ENCODE measurements at regions not wholly inside any gene's neighbourhood (a gene's known extent, or its start where the extent isn't known, plus 50 kb on each side); places are given as distances from the start of the nearest gene placed in this dataset.

DNA sequence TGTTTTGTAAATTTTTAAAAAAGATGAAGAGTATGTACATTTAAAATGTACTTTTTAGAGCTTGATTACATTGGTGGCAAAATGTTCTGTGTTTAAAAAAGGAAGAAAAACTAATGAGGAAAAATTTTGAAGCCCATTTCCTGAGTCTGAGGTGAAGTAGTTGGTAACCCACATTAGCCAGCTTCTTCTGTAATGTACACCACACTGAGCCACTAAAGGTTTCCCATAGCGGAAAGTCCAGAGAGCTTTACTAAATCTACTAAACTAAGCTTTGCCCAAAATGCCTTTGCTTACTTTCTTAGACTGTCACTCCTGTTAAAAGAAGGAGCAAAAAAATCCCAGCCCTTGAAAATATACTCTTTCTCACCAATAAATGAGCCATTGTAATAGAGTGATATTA is 804.8 kb upstream of the ZEB2 start:
- H3K4me1 ChIP-seq (ENCODE audit: insufficient read depth), result no peaks in the 10 kb centered on the region
- no peaks in the 10 kb centered on the region for H4K20me1 ChIP-seq (replicated peaks; ENCODE audit: insufficient read depth)
- Mint-ChIP-seq H3K27me3 (ENCODE audit: insufficient read depth, low read depth, poor library complexity) (no peaks in the 10 kb centered on the region), H3K36me3 (ENCODE audit: low read depth) (no peaks in the 10 kb centered on the region), H3K27ac (no peak overlapping the region), H3K9me3 (no peaks in the 10 kb centered on the region), H3K4me1 (no peaks in the 10 kb centered on the region), H3K4me3 (no peak overlapping the region)
- no peak overlapping the region for H2AFZ ChIP-seq
- no peaks in the 10 kb centered on the region for H3K9me2 ChIP-seq (ENCODE audit: insufficient read depth)
- no peaks in the 10 kb centered on the region for H3K79me2 ChIP-seq (replicated peaks; ENCODE audit: insufficient read depth)
- H3K27ac ChIP-seq (ENCODE audit: low read depth), result no peak overlapping the region
- no peak overlapping the region for H3K4me2 ChIP-seq
- no peaks in the 10 kb centered on the region for H3K27me3 ChIP-seq (ENCODE audit: insufficient read depth)
- no peak for TF ChIP-seq EZH2 (IDR thresholded peaks at IDR 0.05; ENCODE audit: low read depth, unreplicated experiment)
- no peaks in the 10 kb centered on the region for H3K36me3 ChIP-seq (ENCODE audit: insufficient read depth)
- H3K4me3 ChIP-seq, result no peak overlapping the region
- H3F3A ChIP-seq (replicated peaks; ENCODE audit: low read depth), result no peaks in the 10 kb centered on the region
- ATAC-seq (no peak), DNase-seq (ENCODE audit: low spot score) (no peak)

DNA sequence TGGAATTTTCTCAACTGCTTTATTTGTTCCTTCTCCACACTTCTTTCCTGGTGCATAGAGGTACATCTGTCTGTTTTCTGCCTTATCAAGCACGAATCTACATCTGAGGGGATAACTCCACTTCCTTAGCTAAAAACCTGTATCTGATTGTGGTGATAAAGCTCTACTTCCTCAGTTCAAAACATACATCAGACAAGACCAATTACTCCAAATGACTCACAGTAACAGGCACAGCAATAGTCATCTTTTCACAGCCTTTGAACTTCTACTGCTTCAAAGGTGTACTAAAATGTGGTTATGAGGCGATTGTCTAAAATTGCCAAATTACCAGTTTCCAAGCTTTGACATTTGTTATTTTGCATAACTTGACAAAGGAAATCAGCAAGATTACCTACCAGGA is 803.6 kb upstream of the ZEB2 start:
- Histone ChIP-seq H3K27ac (ENCODE audit: low read depth) (no peak overlapping the region), H3K4me3 (no peak overlapping the region), H3K4me1 (ENCODE audit: insufficient read depth) (no peaks in the 10 kb centered on the region), H3F3A (replicated peaks; ENCODE audit: low read depth) (no peaks in the 10 kb centered on the region), H3K27me3 (ENCODE audit: insufficient read depth) (no peaks in the 10 kb centered on the region), H4K20me1 (replicated peaks; ENCODE audit: insufficient read depth) (no peaks in the 10 kb centered on the region), H3K4me2 (no peak overlapping the region), H3K36me3 (ENCODE audit: insufficient read depth) (no peaks in the 10 kb centered on the region), H3K79me2 (replicated peaks; ENCODE audit: insufficient read depth) (no peaks in the 10 kb centered on the region), H3K9me2 (ENCODE audit: insufficient read depth) (no peaks in the 10 kb centered on the region), H2AFZ (no peak overlapping the region)
- Mint-ChIP-seq H3K9me3 (no peaks in the 10 kb centered on the region), H3K4me3 (no peak overlapping the region), H3K27me3 (ENCODE audit: insufficient read depth, low read depth, poor library complexity) (no peaks in the 10 kb centered on the region), H3K4me1 (no peaks in the 10 kb centered on the region), H3K36me3 (ENCODE audit: low read depth) (no peaks in the 10 kb centered on the region), H3K27ac (no peak overlapping the region)
- DNase-seq (ENCODE audit: low spot score) (no peak), ATAC-seq (no peak)
- TF ChIP-seq CREB1 (CRISPR knock-in tag; IDR thresholded peaks at IDR 0.05; ENCODE audit: low read depth) (no peak), STAT1 (IDR thresholded peaks at IDR 0.05; ENCODE audit: unreplicated experiment) (no peak), NANOG (IDR thresholded peaks at IDR 0.05; ENCODE audit: borderline replicate concordance) (no peak), POLR2AphosphoS5 (IDR thresholded peaks at IDR 0.05; ENCODE audit: low read depth) (no peak), ZNF114 (CRISPR knock-in tag; IDR thresholded peaks at IDR 0.05) (no peak), ZNF331 (CRISPR knock-in tag; IDR thresholded peaks at IDR 0.05; ENCODE audit: low read depth) (no peak)
- TF ChIP-seq, protein P1, sequence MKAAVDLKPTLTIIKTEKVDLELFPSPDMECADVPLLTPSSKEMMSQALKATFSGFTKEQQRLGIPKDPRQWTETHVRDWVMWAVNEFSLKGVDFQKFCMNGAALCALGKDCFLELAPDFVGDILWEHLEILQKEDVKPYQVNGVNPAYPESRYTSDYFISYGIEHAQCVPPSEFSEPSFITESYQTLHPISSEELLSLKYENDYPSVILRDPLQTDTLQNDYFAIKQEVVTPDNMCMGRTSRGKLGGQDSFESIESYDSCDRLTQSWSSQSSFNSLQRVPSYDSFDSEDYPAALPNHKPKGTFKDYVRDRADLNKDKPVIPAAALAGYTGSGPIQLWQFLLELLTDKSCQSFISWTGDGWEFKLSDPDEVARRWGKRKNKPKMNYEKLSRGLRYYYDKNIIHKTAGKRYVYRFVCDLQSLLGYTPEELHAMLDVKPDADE (IDR thresholded peaks at IDR 0.05), result no peak
- TF ChIP-seq, protein P2, sequence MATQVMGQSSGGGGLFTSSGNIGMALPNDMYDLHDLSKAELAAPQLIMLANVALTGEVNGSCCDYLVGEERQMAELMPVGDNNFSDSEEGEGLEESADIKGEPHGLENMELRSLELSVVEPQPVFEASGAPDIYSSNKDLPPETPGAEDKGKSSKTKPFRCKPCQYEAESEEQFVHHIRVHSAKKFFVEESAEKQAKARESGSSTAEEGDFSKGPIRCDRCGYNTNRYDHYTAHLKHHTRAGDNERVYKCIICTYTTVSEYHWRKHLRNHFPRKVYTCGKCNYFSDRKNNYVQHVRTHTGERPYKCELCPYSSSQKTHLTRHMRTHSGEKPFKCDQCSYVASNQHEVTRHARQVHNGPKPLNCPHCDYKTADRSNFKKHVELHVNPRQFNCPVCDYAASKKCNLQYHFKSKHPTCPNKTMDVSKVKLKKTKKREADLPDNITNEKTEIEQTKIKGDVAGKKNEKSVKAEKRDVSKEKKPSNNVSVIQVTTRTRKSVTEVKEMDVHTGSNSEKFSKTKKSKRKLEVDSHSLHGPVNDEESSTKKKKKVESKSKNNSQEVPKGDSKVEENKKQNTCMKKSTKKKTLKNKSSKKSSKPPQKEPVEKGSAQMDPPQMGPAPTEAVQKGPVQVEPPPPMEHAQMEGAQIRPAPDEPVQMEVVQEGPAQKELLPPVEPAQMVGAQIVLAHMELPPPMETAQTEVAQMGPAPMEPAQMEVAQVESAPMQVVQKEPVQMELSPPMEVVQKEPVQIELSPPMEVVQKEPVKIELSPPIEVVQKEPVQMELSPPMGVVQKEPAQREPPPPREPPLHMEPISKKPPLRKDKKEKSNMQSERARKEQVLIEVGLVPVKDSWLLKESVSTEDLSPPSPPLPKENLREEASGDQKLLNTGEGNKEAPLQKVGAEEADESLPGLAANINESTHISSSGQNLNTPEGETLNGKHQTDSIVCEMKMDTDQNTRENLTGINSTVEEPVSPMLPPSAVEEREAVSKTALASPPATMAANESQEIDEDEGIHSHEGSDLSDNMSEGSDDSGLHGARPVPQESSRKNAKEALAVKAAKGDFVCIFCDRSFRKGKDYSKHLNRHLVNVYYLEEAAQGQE (IDR thresholded peaks at IDR 0.05; ENCODE audit: unreplicated experiment), result no peak
- TF ChIP-seq, protein P3, sequence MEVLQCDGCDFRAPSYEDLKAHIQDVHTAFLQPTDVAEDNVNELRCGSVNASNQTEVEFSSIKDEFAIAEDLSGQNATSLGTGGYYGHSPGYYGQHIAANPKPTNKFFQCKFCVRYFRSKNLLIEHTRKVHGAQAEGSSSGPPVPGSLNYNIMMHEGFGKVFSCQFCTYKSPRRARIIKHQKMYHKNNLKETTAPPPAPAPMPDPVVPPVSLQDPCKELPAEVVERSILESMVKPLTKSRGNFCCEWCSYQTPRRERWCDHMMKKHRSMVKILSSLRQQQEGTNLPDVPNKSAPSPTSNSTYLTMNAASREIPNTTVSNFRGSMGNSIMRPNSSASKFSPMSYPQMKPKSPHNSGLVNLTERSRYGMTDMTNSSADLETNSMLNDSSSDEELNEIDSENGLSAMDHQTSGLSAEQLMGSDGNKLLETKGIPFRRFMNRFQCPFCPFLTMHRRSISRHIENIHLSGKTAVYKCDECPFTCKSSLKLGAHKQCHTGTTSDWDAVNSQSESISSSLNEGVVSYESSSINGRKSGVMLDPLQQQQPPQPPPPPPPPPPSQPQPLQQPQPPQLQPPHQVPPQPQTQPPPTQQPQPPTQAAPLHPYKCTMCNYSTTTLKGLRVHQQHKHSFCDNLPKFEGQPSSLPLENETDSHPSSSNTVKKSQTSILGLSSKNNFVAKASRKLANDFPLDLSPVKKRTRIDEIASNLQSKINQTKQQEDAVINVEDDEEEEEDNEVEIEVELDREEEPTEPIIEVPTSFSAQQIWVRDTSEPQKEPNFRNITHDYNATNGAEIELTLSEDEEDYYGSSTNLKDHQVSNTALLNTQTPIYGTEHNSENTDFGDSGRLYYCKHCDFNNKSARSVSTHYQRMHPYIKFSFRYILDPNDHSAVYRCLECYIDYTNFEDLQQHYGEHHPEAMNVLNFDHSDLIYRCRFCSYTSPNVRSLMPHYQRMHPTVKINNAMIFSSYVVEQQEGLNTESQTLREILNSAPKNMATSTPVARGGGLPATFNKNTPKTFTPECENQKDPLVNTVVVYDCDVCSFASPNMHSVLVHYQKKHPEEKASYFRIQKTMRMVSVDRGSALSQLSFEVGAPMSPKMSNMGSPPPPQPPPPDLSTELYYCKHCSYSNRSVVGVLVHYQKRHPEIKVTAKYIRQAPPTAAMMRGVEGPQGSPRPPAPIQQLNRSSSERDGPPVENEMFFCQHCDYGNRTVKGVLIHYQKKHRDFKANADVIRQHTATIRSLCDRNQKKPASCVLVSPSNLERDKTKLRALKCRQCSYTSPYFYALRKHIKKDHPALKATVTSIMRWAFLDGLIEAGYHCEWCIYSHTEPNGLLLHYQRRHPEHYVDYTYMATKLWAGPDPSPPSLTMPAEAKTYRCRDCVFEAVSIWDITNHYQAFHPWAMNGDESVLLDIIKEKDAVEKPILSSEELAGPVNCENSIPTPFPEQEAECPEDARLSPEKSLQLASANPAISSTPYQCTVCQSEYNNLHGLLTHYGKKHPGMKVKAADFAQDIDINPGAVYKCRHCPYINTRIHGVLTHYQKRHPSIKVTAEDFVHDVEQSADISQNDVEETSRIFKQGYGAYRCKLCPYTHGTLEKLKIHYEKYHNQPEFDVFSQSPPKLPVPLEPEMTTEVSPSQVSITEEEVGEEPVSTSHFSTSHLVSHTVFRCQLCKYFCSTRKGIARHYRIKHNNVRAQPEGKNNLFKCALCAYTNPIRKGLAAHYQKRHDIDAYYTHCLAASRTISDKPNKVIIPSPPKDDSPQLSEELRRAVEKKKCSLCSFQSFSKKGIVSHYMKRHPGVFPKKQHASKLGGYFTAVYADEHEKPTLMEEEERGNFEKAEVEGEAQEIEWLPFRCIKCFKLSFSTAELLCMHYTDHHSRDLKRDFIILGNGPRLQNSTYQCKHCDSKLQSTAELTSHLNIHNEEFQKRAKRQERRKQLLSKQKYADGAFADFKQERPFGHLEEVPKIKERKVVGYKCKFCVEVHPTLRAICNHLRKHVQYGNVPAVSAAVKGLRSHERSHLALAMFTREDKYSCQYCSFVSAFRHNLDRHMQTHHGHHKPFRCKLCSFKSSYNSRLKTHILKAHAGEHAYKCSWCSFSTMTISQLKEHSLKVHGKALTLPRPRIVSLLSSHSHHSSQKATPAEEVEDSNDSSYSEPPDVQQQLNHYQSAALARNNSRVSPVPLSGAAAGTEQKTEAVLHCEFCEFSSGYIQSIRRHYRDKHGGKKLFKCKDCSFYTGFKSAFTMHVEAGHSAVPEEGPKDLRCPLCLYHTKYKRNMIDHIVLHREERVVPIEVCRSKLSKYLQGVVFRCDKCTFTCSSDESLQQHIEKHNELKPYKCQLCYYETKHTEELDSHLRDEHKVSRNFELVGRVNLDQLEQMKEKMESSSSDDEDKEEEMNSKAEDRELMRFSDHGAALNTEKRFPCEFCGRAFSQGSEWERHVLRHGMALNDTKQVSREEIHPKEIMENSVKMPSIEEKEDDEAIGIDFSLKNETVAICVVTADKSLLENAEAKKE (CRISPR knock-in tag; IDR thresholded peaks at IDR 0.05), result no peak

Measured in GM23338 (cell line).